ENCODE measurements at regions not wholly inside any gene's neighbourhood (a gene's known extent, or its start where the extent isn't known, plus 50 kb on each side); places are given as distances from the start of the nearest gene placed in this dataset.

GRCh38 chr14:28348797-28349196 lies 417.8 kb upstream of the FOXG1 start:
- Mint-ChIP-seq H3K27me3 (no peaks in the 10 kb centered on the region), H3K4me1 (ENCODE audit: low read depth) (no peaks in the 10 kb centered on the region), H3K9me3 (ENCODE audit: low read depth) (no peaks in the 10 kb centered on the region), H3K36me3 (ENCODE audit: insufficient read depth) (no peaks in the 10 kb centered on the region), H3K27ac (no peak overlapping the region), H3K4me3 (ENCODE audit: low read depth) (no peak overlapping the region)
- TF ChIP-seq CTCF (IDR thresholded peaks at IDR 0.05; ENCODE audit: unreplicated experiment), result no peak
- DNase-seq (ENCODE audit: low spot score, unreplicated experiment), result no peak

- no peaks in the 10 kb centered on the region for H3K27me3 Mint-ChIP-seq
- H3K9me3 Mint-ChIP-seq (ENCODE audit: low read depth), result peaks cover 15% of the 10 kb centered on the region
- no peaks in the 10 kb centered on the region for H3K36me3 Mint-ChIP-seq (ENCODE audit: insufficient read depth)
- no peak for DNase-seq (ENCODE audit: low spot score, unreplicated experiment)
- no peak overlapping the region for H3K27ac Mint-ChIP-seq
- H3K4me1 Mint-ChIP-seq (ENCODE audit: low read depth), result no peaks in the 10 kb centered on the region
- no peak overlapping the region for H3K4me3 Mint-ChIP-seq (ENCODE audit: low read depth)
- no peak for TF ChIP-seq CTCF (IDR thresholded peaks at IDR 0.05; ENCODE audit: unreplicated experiment)
These were observed 409.8 kb upstream of the FOXG1 start for GRCh38 chr14:28356819-28357218.

- TF ChIP-seq CTCF (IDR thresholded peaks at IDR 0.05; ENCODE audit: unreplicated experiment), result no peak
- H3K36me3 Mint-ChIP-seq (ENCODE audit: insufficient read depth), result no peaks in the 10 kb centered on the region
- H3K4me1 Mint-ChIP-seq (ENCODE audit: low read depth), result no peaks in the 10 kb centered on the region
- H3K27ac Mint-ChIP-seq, result no peak overlapping the region
- no peak overlapping the region for H3K4me3 Mint-ChIP-seq (ENCODE audit: low read depth)
- H3K27me3 Mint-ChIP-seq, result no peaks in the 10 kb centered on the region
- DNase-seq (ENCODE audit: low spot score, unreplicated experiment), result no peak
- peaks cover 26% of the 10 kb centered on the region for H3K9me3 Mint-ChIP-seq (ENCODE audit: low read depth)
These were observed 405.1 kb upstream of the FOXG1 start for GRCh38 chr14:28361486-28361885.

GRCh38 chr14:28365510-28365909 lies 401.1 kb upstream of the FOXG1 start:
- Mint-ChIP-seq H3K27ac (no peak overlapping the region), H3K9me3 (ENCODE audit: low read depth) (peaks cover 19% of the 10 kb centered on the region), H3K4me3 (ENCODE audit: low read depth) (no peak overlapping the region), H3K4me1 (ENCODE audit: low read depth) (no peaks in the 10 kb centered on the region), H3K27me3 (no peaks in the 10 kb centered on the region), H3K36me3 (ENCODE audit: insufficient read depth) (no peaks in the 10 kb centered on the region)
- no peak for DNase-seq (ENCODE audit: low spot score, unreplicated experiment)
- no peak for TF ChIP-seq CTCF (IDR thresholded peaks at IDR 0.05; ENCODE audit: unreplicated experiment)

DNA sequence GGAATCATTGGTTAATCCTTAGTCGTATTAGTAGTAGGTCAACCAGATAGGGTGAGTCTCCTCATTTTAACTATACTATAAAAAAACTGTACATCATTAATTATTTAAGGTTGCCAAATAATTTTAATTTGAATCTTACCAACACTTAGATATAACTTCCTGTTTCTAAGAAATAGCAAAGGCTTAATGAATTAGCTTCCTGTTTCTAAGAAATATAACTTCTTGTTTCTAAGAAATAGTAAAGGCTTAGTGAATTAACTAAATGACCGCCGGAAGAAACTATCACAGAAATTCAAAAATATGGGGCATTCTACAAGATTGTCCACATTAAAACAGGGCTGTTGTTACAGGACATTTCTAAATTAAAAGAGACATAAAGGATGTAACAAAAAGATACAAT lies 392.9 kb upstream of the FOXG1 start:
- DNase-seq (ENCODE audit: low spot score, unreplicated experiment), result no peak
- no peak overlapping the region for H3K27ac Mint-ChIP-seq
- H3K27me3 Mint-ChIP-seq, result no peaks in the 10 kb centered on the region
- H3K9me3 Mint-ChIP-seq (ENCODE audit: low read depth), result no peaks in the 10 kb centered on the region
- no peak overlapping the region for H3K4me3 Mint-ChIP-seq (ENCODE audit: low read depth)
- H3K4me1 Mint-ChIP-seq (ENCODE audit: low read depth), result no peaks in the 10 kb centered on the region
- no peaks in the 10 kb centered on the region for H3K36me3 Mint-ChIP-seq (ENCODE audit: insufficient read depth)
- TF ChIP-seq CTCF (IDR thresholded peaks at IDR 0.05; ENCODE audit: unreplicated experiment), result no peak

Measured in progenitor cell of endocrine pancreas (in vitro differentiated cells).